Astrocyte of the cerebellum (primary cell): ENCODE measurements at regions not wholly inside any gene's neighbourhood (a gene's known extent, or its start where the extent isn't known, plus 50 kb on each side); places are given as distances from the start of the nearest gene placed in this dataset.
"Not testable (repeated sequence)": the region's sequence is repeated elsewhere in the genome, so short reads cannot be mapped to it uniquely, and the experiment has no call there.

ENCODE experiments used
- DNase-seq: peaks from one replicate; pipeline ENCODE4 v3.0.0-alpha.2; 2011; ENCODE audit warnings: low read depth
- H3K4me3 ChIP-seq: 2 replicates; pipeline ENCODE4 v1.5.1; 2011; ENCODE audit warnings: mild to moderate bottlenecking, low read depth, low read length, moderate library complexity
- in situ Hi-C: cut with HindIII; loops from 2 replicates; pipeline ENCODE4 v1.10.0; 2017; ENCODE audit warnings: low sequenced_read_pairs
- TF ChIP-seq, protein P1 (sequence below): IDR thresholded peaks from 2 replicates; pipeline ENCODE4 v1.5.1; 2012; ENCODE audit warnings: low read length, low read depth, moderate library complexity, mild to moderate bottlenecking; ENCODE audit errors: missing control alignments

DNA sequence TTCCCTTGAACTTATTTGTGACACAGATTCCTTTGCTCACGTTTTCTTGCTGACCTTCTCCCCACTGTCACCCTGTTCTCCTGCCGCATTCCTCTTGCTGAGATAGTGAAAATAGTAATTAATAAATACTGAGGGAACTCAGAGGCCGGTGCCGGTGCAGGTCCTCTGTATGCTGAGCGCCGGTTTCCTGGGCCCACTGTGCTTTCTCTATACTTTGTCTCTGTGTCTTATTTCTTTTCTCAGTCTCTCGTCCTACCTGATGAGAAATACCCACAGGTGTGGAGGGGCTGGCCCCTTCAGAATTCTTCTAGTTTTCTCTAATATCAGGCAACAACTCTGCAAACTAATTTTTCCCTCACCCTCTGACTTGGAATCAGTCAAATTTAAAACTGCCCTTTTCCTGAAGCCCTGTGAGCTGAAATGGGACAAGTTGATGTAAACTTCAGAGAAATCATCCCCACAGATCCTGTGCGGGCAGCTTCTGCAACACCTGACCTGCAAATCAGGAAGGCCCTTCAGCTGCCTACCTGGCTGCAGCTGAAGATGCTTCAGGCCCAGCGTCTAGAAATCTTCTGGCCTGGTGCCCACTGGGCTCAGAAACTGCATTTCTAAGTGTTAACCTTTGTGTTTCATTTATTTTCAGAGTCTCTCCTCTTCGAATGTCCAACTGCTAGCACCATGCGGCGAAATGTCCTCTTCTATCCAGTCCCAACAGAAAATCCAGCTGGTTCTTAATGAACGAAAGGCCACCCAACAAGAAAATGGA is 149.7 kb downstream of the TMEM121 start:
- DNase-seq, H3K4me3 ChIP-seq, in situ Hi-C loops: not testable (repeated sequence)

DNA sequence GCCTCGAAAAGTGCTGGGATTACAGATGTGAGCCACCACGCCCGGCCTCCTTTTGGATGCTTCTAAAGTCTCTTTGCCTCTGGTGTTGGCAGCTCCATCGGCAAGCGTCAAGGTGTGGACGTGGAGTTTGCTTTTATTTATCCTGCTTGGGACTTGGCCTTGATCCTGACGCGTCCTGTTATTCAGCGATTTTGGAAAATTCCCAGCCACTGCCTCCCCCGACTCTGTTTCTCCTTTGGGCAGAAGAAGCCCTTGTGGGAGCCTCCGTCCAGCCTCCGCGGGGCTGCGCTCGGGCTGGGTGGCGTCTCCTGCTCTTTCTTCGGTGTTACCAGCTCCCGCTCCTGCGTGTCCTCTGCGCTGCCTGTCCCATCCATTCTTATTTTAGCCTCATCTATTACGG is 151.7 kb downstream of the TMEM121 start:
- in situ Hi-C loops, H3K4me3 ChIP-seq, DNase-seq: not testable (repeated sequence)

DNA sequence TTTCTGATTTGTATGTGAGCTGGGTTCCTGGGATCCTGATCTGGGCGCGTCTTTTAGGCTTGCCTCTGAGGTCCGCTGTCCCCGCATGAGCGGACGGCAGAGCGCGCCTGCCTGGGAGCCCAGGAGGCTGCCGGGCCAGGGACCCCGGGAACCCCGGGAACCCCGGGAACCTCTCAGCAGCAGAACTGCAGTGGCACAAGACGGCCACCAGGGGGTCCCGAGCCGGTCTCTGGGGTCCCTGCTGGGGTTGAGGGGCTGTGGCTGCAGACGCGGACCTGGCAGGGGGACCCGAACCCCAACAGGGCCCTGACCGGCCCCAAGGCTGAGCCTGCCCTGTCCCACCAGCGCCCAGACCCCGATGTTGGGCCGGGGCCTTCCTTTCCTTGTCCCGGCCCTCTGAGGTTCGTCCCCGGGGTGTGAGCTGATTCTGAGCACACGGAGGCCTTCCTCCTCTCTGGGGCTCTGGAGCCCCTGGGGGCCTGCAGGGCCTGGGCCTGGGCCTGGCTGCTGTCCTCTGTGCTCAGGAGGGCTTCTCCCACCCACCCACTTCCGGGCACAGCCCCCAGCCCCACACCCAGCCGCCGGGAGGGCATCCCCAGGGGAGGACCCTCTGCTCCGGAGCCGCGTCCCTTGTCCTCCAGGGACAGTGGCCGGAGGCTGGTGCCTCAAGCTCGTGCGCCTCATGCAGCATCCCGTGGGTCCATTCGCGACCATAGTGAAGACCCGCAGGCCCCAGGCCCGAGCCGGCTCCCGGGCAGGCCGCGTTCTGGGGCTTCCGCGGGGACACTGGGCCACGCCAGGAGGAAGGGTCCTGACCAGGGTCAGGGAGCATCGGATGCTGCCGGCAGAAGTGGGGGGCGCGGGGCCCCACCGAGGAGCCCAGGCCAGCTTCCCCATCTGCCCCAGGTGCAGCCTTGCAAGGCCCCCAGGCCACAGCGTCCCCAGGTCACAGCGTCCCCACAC is 152.9 kb downstream of the TMEM121 start:
- DNase-seq, H3K4me3 ChIP-seq, in situ Hi-C loops: not testable (repeated sequence)

DNA sequence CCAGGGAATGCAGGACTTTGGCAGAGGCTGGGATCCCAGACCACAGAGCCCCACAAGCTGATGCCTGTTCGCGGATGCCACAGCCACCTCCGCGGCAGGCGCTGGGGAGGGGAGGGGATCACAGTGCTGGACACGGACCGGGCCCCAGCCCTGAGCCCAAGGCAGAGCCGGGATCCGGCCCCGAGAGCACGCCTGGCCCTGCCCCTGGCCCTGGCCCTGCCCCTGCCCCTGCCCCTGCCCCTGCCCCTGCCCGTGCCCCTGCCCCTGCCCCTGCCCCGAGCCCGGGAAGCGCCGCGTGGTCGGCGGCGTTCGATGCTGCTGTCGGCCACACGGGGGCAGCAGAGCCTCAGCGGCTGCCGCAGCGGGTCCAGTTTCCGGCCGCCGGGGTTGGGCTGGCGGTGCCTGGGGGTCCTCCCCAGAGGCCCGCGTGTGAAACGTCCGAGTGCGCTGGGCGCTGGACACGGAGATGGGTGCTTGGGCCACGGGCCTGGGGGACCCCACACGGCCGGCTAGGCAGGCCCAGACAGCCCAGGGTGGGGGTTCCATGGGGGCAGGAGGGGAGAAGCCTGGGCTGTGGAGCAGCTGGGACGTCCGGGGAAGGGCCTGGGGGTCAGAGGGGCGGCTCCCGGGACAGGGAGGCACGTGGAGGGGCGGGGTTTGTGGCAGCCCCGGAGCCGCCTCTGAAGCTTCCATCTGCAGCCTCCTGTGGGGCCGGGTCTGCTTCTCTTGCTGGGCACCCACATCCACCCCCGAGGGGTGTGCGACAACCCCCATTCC is 153.8 kb downstream of the TMEM121 start:
- H3K4me3 ChIP-seq, in situ Hi-C loops, DNase-seq: not testable (repeated sequence)

DNA sequence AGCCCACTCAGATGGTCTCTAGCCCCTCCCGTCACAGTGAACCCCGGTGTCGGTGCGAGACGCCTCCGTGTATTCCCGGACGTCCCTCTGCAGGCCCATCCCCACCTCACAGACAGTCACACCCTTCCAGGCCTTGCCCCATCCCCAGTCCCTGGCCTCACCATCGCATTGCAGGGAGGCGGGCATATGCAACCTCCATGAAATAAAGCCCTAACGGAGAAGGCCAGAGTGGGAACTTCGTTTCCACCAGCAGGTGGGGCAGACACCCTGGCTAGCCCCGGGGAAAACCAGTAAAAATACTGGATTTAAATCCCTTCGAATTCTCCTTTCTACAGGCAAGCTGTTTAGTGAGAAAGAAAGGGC is 154.3 kb downstream of the TMEM121 start:
- in situ Hi-C loops, H3K4me3 ChIP-seq, DNase-seq: not testable (repeated sequence)

DNA sequence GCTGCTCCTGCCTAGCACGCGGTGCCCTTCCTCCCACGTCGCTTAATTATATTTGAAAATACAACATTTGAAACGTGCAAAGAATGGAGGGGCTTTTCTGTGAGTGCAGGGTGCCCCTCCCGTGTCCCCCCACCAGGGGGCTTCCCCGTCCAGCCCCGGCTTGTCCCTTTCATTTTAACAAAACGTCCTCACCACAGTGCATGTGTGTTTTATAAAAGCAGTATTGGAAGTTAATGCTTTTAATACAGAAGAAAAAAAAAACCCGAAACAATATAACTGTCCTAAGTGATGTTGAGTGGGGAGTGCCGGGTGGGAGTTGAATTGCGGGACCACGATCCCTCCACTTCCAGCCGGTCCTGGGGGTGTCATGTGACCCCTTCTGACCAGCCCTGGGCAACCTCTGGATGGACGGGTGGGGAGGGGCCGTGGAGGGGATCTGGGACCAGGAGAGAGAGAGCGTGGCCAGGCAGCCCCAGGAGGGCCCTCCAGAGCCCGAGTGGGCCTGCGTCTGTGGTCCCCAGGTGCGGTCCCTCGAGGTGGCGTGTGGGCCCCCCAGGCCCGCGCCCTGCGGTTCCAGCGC is 155.3 kb downstream of the TMEM121 start:
- DNase-seq, in situ Hi-C loops, H3K4me3 ChIP-seq: not testable (repeated sequence)

DNA sequence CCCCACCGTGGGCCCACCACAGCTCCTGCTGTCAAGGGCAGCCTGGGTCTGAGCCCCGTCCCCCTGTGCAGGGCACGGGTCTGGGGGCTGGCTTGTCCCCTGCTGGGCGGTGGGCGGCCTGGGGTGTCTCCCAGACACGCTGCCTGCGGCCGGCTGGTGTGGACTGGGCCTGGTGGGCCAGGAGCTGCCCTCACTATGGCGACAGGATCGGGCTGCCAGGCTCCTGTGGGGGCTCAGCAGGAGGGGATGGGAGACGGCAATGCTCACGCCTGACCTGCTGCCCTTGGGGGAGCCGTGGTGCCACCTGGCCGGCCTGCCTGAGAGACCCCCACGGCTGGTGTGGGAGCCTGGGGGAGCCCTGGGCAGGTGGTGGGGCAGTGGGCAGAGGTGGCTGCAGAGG is 156.1 kb downstream of the TMEM121 start:
- in situ Hi-C loops, DNase-seq, H3K4me3 ChIP-seq: not testable (repeated sequence)

DNA sequence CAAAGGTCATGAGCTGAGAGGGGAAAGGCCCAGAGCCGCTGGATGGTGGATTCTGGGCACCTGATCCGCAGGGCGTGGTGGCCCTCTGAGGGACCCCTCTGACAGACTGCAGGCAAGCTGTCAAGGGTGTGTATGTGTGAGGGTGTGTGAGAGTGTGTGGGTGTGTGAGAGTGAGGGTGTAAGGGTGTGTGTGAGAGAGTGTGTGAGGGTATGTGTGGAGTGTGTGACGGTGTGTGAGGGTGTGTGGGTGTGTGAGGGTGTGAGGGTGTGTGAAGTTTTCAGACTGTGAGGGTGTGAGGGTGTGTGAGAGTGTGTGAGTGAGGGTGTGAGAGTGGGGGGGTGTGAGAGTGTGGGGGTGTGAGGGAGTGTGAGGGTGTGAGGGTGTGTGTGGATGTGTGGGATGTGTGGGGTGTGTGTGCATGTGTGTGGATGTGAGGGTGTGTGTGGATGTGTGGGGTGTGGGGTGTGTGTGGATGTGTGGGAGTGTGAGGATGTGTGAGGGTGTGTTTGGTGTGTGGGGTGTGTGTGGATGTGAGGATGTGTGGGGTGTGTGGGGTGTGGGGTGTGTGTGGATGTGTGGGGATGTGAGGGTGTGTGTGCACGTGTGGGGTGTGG is 156.7 kb downstream of the TMEM121 start:
- in situ Hi-C loops, result no loop called here
- no peak overlapping the region for H3K4me3 ChIP-seq
- DNase-seq, result no peak
- TF ChIP-seq, protein P1, sequence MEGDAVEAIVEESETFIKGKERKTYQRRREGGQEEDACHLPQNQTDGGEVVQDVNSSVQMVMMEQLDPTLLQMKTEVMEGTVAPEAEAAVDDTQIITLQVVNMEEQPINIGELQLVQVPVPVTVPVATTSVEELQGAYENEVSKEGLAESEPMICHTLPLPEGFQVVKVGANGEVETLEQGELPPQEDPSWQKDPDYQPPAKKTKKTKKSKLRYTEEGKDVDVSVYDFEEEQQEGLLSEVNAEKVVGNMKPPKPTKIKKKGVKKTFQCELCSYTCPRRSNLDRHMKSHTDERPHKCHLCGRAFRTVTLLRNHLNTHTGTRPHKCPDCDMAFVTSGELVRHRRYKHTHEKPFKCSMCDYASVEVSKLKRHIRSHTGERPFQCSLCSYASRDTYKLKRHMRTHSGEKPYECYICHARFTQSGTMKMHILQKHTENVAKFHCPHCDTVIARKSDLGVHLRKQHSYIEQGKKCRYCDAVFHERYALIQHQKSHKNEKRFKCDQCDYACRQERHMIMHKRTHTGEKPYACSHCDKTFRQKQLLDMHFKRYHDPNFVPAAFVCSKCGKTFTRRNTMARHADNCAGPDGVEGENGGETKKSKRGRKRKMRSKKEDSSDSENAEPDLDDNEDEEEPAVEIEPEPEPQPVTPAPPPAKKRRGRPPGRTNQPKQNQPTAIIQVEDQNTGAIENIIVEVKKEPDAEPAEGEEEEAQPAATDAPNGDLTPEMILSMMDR, result no peak

DNA sequence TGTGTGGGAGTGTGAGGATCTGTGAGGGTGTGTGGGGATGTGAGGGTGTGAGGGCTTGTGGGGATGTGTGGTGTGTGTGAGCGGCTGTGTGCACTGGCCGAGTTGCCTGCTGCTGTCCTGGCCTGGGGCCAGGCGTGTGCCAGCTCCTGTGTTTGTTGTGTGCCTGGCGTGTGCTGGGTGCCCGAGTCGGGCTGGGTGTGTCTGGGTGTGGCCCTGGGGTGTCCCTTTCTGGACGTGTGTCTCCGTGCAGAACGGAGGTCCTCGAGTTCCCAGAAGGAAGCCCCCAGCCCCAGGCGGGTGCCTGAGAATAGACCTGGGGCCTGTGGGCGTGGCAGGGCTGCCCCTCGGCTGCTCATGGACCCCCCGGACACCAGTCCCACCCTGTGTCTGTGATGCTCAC is 157.7 kb downstream of the TMEM121 start:
- H3K4me3 ChIP-seq, DNase-seq, in situ Hi-C loops: not testable (repeated sequence)

DNA sequence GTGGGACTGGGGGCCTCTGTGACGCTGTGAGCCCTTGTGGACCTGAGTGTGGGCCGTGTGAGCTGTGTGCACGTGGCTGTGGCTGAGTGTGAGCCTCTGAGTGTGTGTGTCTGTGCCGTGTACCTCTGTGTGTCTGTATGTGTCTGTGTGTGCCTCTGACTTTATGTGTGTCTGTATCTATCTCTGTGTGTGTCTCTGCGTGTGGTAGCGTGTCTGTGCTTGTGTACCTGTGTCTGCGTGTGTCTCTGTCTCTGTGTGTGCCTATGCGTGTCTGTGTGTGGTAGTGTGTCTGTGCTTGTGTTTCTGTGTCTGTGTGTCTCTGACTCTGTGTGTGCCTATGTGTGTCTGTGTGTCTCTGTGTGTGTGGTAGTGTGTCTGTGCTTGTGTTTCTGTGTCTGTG is 158.2 kb downstream of the TMEM121 start:
- in situ Hi-C loops, H3K4me3 ChIP-seq, DNase-seq: not testable (repeated sequence)

DNA sequence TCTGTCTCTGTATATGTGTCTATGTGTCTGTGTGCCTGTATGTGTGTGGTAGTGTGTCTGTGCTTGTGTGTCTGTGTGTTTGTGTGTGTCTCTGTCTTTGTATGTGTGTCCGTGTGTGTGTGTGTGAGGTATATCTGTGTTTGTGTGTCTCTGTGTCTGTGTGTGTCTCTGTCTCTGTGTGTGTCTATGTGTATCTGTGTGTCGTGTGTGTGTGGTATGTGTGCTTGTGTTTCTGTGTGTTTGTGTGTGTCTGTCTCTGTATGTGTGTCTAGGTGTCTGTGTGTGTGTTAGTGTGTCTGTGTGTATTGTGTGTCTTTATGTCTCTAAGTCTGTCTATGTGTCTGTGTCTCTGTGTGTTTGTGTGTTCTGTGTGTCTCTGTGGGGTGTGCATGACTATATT is 158.6 kb downstream of the TMEM121 start:
- no peak for DNase-seq
- in situ Hi-C loops, result no loop called here
- TF ChIP-seq, protein P1, result no peak
- H3K4me3 ChIP-seq, result no peak overlapping the region

DNA sequence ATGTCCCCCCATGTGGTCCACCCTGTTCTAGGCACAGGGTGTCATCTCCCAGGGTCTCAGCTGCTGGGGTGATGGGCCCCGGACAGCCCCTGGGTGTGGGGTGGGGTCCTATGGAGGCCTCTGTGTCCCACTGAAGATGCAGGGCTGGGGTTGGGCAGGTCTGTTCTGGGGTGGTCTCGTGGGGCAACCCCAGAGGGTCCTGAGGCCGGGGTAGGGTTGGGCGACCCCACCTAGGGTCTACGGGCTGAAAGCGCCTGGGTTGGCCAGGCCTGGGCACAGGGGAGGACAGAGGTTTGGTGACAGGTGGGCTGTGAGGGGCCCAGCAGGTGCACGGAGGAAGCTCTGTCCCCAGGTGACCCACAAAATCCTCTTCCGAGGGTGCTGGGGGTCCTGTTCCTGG is 159.2 kb downstream of the TMEM121 start:
- H3K4me3 ChIP-seq, in situ Hi-C loops, DNase-seq: not testable (repeated sequence)

DNA sequence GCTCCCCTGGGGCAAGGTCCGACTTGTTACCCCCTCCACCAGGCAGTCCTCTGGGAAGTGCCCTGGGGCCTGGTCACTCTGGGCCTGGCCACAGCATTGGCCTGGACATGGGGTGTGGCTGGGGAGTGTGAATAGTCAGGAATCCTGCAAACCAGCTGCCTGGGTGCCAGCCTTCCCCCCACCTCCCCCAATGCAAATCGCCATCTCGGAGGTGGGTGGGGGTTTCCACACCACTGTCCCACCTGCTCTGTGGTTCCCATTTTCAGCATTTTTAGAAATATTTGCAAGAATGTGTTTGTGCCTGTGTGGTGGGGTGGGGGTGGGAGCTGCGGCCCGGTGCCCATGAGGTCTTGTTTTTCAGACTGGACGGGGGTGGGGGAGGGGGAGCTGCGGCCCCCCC is 159.7 kb downstream of the TMEM121 start:
- H3K4me3 ChIP-seq, in situ Hi-C loops, DNase-seq: not testable (repeated sequence)

DNA sequence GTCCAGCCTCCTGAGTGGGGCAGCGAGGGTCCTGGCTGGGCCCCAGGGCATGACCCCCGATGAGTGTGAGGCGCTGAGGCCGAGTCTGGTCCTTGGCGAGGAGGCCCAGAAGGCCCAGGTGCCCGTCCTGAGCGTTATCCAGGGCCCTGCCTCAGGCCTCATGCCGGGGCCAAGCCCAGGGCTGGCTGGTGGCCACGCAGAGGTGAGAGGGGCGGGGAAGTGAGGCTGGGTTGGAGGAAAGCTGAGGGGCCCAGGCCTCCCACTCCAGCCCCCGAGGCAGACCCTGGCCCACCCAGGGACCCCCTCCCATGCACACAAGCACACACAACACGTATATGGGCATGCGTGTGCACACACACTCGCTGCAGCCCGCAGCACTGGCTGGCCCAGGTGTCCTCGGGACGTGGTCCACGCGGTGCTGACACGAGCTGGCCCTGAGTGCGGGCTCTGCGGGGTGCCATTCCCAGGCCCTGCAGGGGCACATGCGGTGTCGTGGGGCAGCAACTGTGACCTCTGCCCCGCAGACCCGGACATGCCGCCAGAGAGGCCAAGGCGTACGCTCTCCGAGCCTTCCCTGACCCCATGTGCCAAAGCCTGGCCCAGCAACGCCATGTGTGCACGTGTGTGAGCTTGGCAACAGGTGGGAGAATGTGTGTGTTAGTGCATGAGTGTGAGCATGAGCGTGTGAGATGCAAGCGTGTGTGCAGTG is 160.2 kb downstream of the TMEM121 start:
- DNase-seq, H3K4me3 ChIP-seq, in situ Hi-C loops: not testable (repeated sequence)
